Endodermal cell (in vitro differentiated cells): ENCODE measurements at regions not wholly inside any gene's neighbourhood (a gene's known extent, or its start where the extent isn't known, plus 50 kb on each side); places are given as distances from the start of the nearest gene placed in this dataset.
"Not testable (repeated sequence)": the region's sequence is repeated elsewhere in the genome, so short reads cannot be mapped to it uniquely, and the experiment has no call there.

Source experiments
- DNase-seq: peaks from one replicate; pipeline ENCODE4 v3.0.0-alpha.2; 2017
- H3K27ac ChIP-seq: 2 replicates; pipeline ENCODE4 v1.5.1; 2013; ENCODE audit warnings: mild to moderate bottlenecking, low read depth, low read length, moderate library complexity
- H3K27me3 ChIP-seq: 2 replicates; pipeline ENCODE4 v1.6.1; 2013; ENCODE audit warnings: mild to moderate bottlenecking, low read length, moderate library complexity; ENCODE audit not compliant: insufficient read depth, control insufficient read depth, poor library complexity, severe bottlenecking
- H3K36me3 ChIP-seq: 2 replicates; pipeline ENCODE4 v1.7.0; 2013; ENCODE audit warnings: mild to moderate bottlenecking, low read length, moderate library complexity; ENCODE audit not compliant: control insufficient read depth, insufficient read depth
- H3K4me1 ChIP-seq: one replicate; pipeline ENCODE4 v1.7.0; 2013; ENCODE audit warnings: low read length; ENCODE audit not compliant: control insufficient read depth, insufficient read depth
- H3K4me3 ChIP-seq: 2 replicates; pipeline ENCODE4 v1.5.1; 2013; ENCODE audit warnings: mild to moderate bottlenecking, low read length, moderate library complexity
- H3K9ac ChIP-seq: 2 replicates; pipeline ENCODE4 v1.6.1; 2013; ENCODE audit warnings: mild to moderate bottlenecking, low read length, moderate library complexity; ENCODE audit not compliant: poor library complexity, severe bottlenecking; ENCODE audit errors: extremely low read depth
- H3K9me3 ChIP-seq: 2 replicates; pipeline ENCODE4 v1.6.1; 2013; ENCODE audit warnings: mild to moderate bottlenecking, low read length, moderate library complexity; ENCODE audit not compliant: control insufficient read depth
- H3K27ac Mint-ChIP-seq: 2 replicates; pipeline ENCODE4 v1.8.0; 2020; ENCODE audit warnings: mixed read lengths
- H3K27me3 Mint-ChIP-seq: 2 replicates; pipeline ENCODE4 v1.8.0; 2021; ENCODE audit warnings: mild to moderate bottlenecking, mixed read lengths; ENCODE audit not compliant: insufficient read depth
- H3K36me3 Mint-ChIP-seq: 2 replicates; pipeline ENCODE4 v1.8.0; 2020; ENCODE audit warnings: low read depth, mixed read lengths
- H3K4me1 Mint-ChIP-seq: 2 replicates; pipeline ENCODE4 v1.8.0; 2020; ENCODE audit warnings: mixed read lengths
- H3K4me3 Mint-ChIP-seq: 2 replicates; pipeline ENCODE4 v1.8.0; 2020; ENCODE audit warnings: mild to moderate bottlenecking, moderate library complexity, mixed read lengths
- H3K9me3 Mint-ChIP-seq: 2 replicates; pipeline ENCODE4 v1.8.0; 2020; ENCODE audit warnings: mild to moderate bottlenecking, mixed read lengths
- CTCF ChIP-seq: fragments of 200-600 bp; sonication (generic); conservative IDR thresholded peaks from 2 replicates; pipeline ENCODE4 v1.5.0; 2021; ENCODE audit warnings: antibody characterized with exemption, mild to moderate bottlenecking
- WGBS, 2 experiments: methylation state at CpG; one replicate each; pipeline versions ENCODE4 v1.1.5 to v1.1.7; 2013; ENCODE audit warnings: missing lambda C conversion rate in 2 of 2, mixed read lengths in 1 of 2; ENCODE audit not compliant: insufficient coverage in 1 of 2, insufficient read length in 1 of 2; 5-methylcytosine and 5-hydroxymethylcytosine counted together

- H3K36me3 ChIP-seq, H3K9ac ChIP-seq, H3K4me1 ChIP-seq, H3K27me3 ChIP-seq, H3K27me3 Mint-ChIP-seq, H3K36me3 Mint-ChIP-seq, H3K4me3 Mint-ChIP-seq, H3K4me1 Mint-ChIP-seq, H3K27ac ChIP-seq, DNase-seq, H3K4me3 ChIP-seq, H3K27ac Mint-ChIP-seq: not testable (repeated sequence)
- peaks cover 28% of the 10 kb centered on the region for H3K9me3 Mint-ChIP-seq
- WGBS, 2 experiments: 57 to 74% methylated on average over 1 to 3 of the region's 3 CpGs
- H3K9me3 ChIP-seq: peaks cover 12% of the 10 kb centered on the region
These were observed 329.5 kb upstream of the TMEFF2 start for GRCh38 chr2:192524214-192524613.

- no peaks in the 10 kb centered on the region for H3K9me3 Mint-ChIP-seq
- no peak overlapping the region for H3K4me3 Mint-ChIP-seq
- no peak for TF ChIP-seq CTCF
- no peaks in the 10 kb centered on the region for H3K36me3 ChIP-seq
- H3K36me3 Mint-ChIP-seq: no peaks in the 10 kb centered on the region
- no peaks in the 10 kb centered on the region for H3K4me1 ChIP-seq
- WGBS, 2 experiments: 96% methylated on average over 3 of the region's 3 CpGs; no CpG with 5 or more reads in 1 of the 2 experiments
- no peak overlapping the region for H3K27ac ChIP-seq
- H3K9me3 ChIP-seq: no peaks in the 10 kb centered on the region
- H3K9ac ChIP-seq: no peak overlapping the region
- H3K27me3 Mint-ChIP-seq: no peaks in the 10 kb centered on the region
- H3K4me1 Mint-ChIP-seq: no peaks in the 10 kb centered on the region
- no peak overlapping the region for H3K4me3 ChIP-seq
- DNase-seq: no peak
- no peak overlapping the region for H3K27ac Mint-ChIP-seq
- no peaks in the 10 kb centered on the region for H3K27me3 ChIP-seq
These were observed 321.2 kb upstream of the TMEFF2 start for GRCh38 chr2:192515937-192516336.

- no peak overlapping the region for H3K4me3 ChIP-seq
- H3K4me3 Mint-ChIP-seq: no peak overlapping the region
- H3K27ac ChIP-seq: no peak overlapping the region
- H3K27me3 ChIP-seq: no peaks in the 10 kb centered on the region
- no peak for DNase-seq
- no peaks in the 10 kb centered on the region for H3K36me3 ChIP-seq
- no peak for TF ChIP-seq CTCF
- peaks cover 2% of the 10 kb centered on the region for H3K36me3 Mint-ChIP-seq
- no peak overlapping the region for H3K27ac Mint-ChIP-seq
- no peaks in the 10 kb centered on the region for H3K4me1 ChIP-seq
- H3K9me3 ChIP-seq: no peaks in the 10 kb centered on the region
- H3K9me3 Mint-ChIP-seq: peaks cover 12% of the 10 kb centered on the region
- no peaks in the 10 kb centered on the region for H3K4me1 Mint-ChIP-seq
- H3K27me3 Mint-ChIP-seq: no peaks in the 10 kb centered on the region
- WGBS, 2 experiments: 93% methylated on average over 4 of the region's 4 CpGs; no CpG with 5 or more reads in 1 of the 2 experiments
- no peak overlapping the region for H3K9ac ChIP-seq
These were observed 318.8 kb upstream of the TMEFF2 start for GRCh38 chr2:192513575-192513974.

- peaks cover 33% of the 10 kb centered on the region for H3K9me3 ChIP-seq
- not testable (repeated sequence) for H3K4me3 ChIP-seq, DNase-seq, H3K27ac Mint-ChIP-seq, H3K36me3 ChIP-seq, H3K27me3 Mint-ChIP-seq, H3K27ac ChIP-seq, H3K4me1 ChIP-seq, H3K4me3 Mint-ChIP-seq, H3K9ac ChIP-seq, H3K27me3 ChIP-seq, H3K4me1 Mint-ChIP-seq
- WGBS, 2 experiments: 90 to 91% methylated on average over 4 to 33 of the region's 33 CpGs
- Mint-ChIP-seq H3K36me3 (peaks cover 16% of the 10 kb centered on the region), H3K9me3 (peaks cover 46% of the 10 kb centered on the region)
These were observed 313.2 kb upstream of the TMEFF2 start for GRCh38 chr2:192507836-192508450.
